Osteocyte (in vitro differentiated cells): ENCODE measurements at regions not wholly inside any gene's neighbourhood (a gene's known extent, or its start where the extent isn't known, plus 50 kb on each side); places are given as distances from the start of the nearest gene placed in this dataset.

Experiments
- DNase-seq: peaks from one replicate; pipeline ENCODE4 v3.0.0; 2021; ENCODE audit warnings: mixed read lengths; ENCODE audit not compliant: unreplicated experiment; ENCODE audit errors: extremely low spot score
- H3K27ac Mint-ChIP-seq: one replicate; pipeline ENCODE4 v1.8.0; 2021; ENCODE audit warnings: mild to moderate bottlenecking, mixed read lengths; ENCODE audit not compliant: unreplicated experiment
- H3K27me3 Mint-ChIP-seq: one replicate; pipeline ENCODE4 v1.8.0; 2021; ENCODE audit warnings: mixed read lengths; ENCODE audit not compliant: unreplicated experiment
- H3K36me3 Mint-ChIP-seq: one replicate; pipeline ENCODE4 v1.8.0; 2021; ENCODE audit warnings: mixed read lengths; ENCODE audit not compliant: unreplicated experiment
- H3K4me1 Mint-ChIP-seq: one replicate; pipeline ENCODE4 v1.8.0; 2021; ENCODE audit warnings: mixed read lengths; ENCODE audit not compliant: unreplicated experiment
- H3K4me3 Mint-ChIP-seq: one replicate; pipeline ENCODE4 v1.8.0; 2021; ENCODE audit warnings: mild to moderate bottlenecking, moderate library complexity, mixed read lengths; ENCODE audit not compliant: unreplicated experiment
- H3K9me3 Mint-ChIP-seq: one replicate; pipeline ENCODE4 v1.8.0; 2021; ENCODE audit warnings: mixed read lengths; ENCODE audit not compliant: unreplicated experiment
- CTCF ChIP-seq: fragments of 200-600 bp; sonication (generic); IDR thresholded peaks from 2 replicates; pipeline ENCODE4 v1.5.0; 2021; ENCODE audit warnings: antibody characterized with exemption, mild to moderate bottlenecking, moderate library complexity

- peaks cover 4% of the 10 kb centered on the region for H3K9me3 Mint-ChIP-seq
- no peak overlapping the region for H3K4me3 Mint-ChIP-seq
- no peaks in the 10 kb centered on the region for H3K4me1 Mint-ChIP-seq
- H3K27ac Mint-ChIP-seq: no peak overlapping the region
- no peaks in the 10 kb centered on the region for H3K27me3 Mint-ChIP-seq
- no peak for TF ChIP-seq CTCF
- H3K36me3 Mint-ChIP-seq: no peaks in the 10 kb centered on the region
- DNase-seq: no peak
These were observed 793.6 kb downstream of the STPG2 start for GRCh38 chr4:97349468-97350186.

- no peak for DNase-seq
- H3K27me3 Mint-ChIP-seq: no peaks in the 10 kb centered on the region
These were observed 789.4 kb downstream of the STPG2 start for GRCh38 chr4:97353876-97354275.

GRCh38 chr4:97359826-97360225 is 783.5 kb downstream of the STPG2 start:
- no peak for TF ChIP-seq CTCF
- no peak overlapping the region for H3K27ac Mint-ChIP-seq
- H3K4me3 Mint-ChIP-seq: no peak overlapping the region
- H3K9me3 Mint-ChIP-seq: peaks cover 33% of the 10 kb centered on the region
- DNase-seq: no peak
- no peaks in the 10 kb centered on the region for H3K36me3 Mint-ChIP-seq
- H3K4me1 Mint-ChIP-seq: no peaks in the 10 kb centered on the region
- H3K27me3 Mint-ChIP-seq: no peaks in the 10 kb centered on the region

More at GRCh38 chr4:97353876-97354275, 789.4 kb downstream of the STPG2 start:
- Mint-ChIP-seq H3K36me3 (no peaks in the 10 kb centered on the region), H3K9me3 (peaks cover 13% of the 10 kb centered on the region), H3K4me3 (no peak overlapping the region), H3K4me1 (no peaks in the 10 kb centered on the region), H3K27ac (no peak overlapping the region)
- TF ChIP-seq CTCF: no peak

GRCh38 chr4:97360733-97361132 is 782.5 kb downstream of the STPG2 start:
- Mint-ChIP-seq H3K4me3 (no peak overlapping the region), H3K4me1 (no peaks in the 10 kb centered on the region), H3K9me3 (peaks cover 37% of the 10 kb centered on the region), H3K36me3 (no peaks in the 10 kb centered on the region), H3K27me3 (no peaks in the 10 kb centered on the region), H3K27ac (no peak overlapping the region)
- no peak for TF ChIP-seq CTCF
- DNase-seq: no peak

- H3K27ac Mint-ChIP-seq: no peak overlapping the region
- no peak for DNase-seq
- peaks cover 41% of the 10 kb centered on the region for H3K9me3 Mint-ChIP-seq
- no peak for TF ChIP-seq CTCF
- H3K27me3 Mint-ChIP-seq: no peaks in the 10 kb centered on the region
- no peaks in the 10 kb centered on the region for H3K4me1 Mint-ChIP-seq
- no peak overlapping the region for H3K4me3 Mint-ChIP-seq
- H3K36me3 Mint-ChIP-seq: no peaks in the 10 kb centered on the region
These were observed 775.4 kb downstream of the STPG2 start for GRCh38 chr4:97367878-97368277.
